Keratinocyte (primary cell): ENCODE measurements at regions not wholly inside any gene's neighbourhood (a gene's known extent, or its start where the extent isn't known, plus 50 kb on each side); places are given as distances from the start of the nearest gene placed in this dataset.

Experiments
- EZH2 ChIP-seq: IDR thresholded peaks from one replicate; pipeline ENCODE4 v1.6.1; 2012; ENCODE audit warnings: inconsistent platforms, mild to moderate bottlenecking, low read length, moderate library complexity
- TF ChIP-seq, protein P1 (sequence below), 3 experiments: IDR thresholded peaks in 1 of 3; conservative IDR thresholded peaks in 1 of 3; optimal IDR thresholded peaks in 1 of 3; 2 replicates in 2 of 3; 3 replicates in 1 of 3; pipeline versions ENCODE3 to v1.5.1; 2011; ENCODE audit warnings: low read length in 3 of 3, mild to moderate bottlenecking in 3 of 3, moderate library complexity in 2 of 3, control low read depth in 1 of 3, inconsistent platforms in 1 of 3; ENCODE audit not compliant: insufficient read depth in 2 of 3; ENCODE audit errors: extremely low read depth in 1 of 3

DNA sequence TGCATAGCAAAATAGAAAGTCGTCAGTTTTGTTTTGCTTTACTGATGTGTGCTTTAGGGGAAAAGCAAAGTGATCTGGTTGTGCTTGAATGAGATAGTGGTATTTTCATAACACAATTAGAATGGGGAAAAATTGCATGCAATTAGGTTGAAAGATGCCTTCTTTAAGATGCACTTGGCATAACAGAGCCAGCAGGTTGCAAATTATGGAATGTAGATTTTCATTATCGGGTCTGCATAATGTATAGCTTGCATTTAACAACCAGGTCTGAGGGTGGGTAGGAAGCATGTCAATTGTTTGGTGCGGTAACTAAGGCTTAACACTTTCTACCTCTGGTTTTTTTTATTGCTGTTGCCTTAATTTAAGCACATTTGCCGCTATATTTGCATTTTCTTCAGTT, 370.7 kb upstream of the MCTP2 start:
- TF ChIP-seq, protein P1, sequence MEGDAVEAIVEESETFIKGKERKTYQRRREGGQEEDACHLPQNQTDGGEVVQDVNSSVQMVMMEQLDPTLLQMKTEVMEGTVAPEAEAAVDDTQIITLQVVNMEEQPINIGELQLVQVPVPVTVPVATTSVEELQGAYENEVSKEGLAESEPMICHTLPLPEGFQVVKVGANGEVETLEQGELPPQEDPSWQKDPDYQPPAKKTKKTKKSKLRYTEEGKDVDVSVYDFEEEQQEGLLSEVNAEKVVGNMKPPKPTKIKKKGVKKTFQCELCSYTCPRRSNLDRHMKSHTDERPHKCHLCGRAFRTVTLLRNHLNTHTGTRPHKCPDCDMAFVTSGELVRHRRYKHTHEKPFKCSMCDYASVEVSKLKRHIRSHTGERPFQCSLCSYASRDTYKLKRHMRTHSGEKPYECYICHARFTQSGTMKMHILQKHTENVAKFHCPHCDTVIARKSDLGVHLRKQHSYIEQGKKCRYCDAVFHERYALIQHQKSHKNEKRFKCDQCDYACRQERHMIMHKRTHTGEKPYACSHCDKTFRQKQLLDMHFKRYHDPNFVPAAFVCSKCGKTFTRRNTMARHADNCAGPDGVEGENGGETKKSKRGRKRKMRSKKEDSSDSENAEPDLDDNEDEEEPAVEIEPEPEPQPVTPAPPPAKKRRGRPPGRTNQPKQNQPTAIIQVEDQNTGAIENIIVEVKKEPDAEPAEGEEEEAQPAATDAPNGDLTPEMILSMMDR (optimal IDR thresholded peaks at IDR 0.05 in 1 of 3, IDR thresholded peaks at IDR 0.05 in 1 of 3, conservative IDR thresholded peaks at IDR 0.05 in 1 of 3; ENCODE audit: extremely low read depth in 1 of 3, insufficient read depth in 2 of 3, low read length in 3 of 3): no peak
- TF ChIP-seq EZH2: no peak
